A549 (cell line): ENCODE measurements at regions not wholly inside any gene's neighbourhood (a gene's known extent, or its start where the extent isn't known, plus 50 kb on each side); places are given as distances from the start of the nearest gene placed in this dataset.

ENCODE experiments used
- CTCF ChIP-seq: fragments of >200 bp; sonication (Bioruptor Twin); formaldehyde crosslinking; IDR thresholded peaks from 3 replicates; pipeline ENCODE4 v1.5.1; 2016
- EP300 ChIP-seq, 2 experiments: fragments of >200 bp; sonication (Bioruptor Twin); formaldehyde crosslinking; IDR thresholded peaks; 2 replicates in 1 of 2; 3 replicates in 1 of 2; pipeline ENCODE4 v1.6.1; 2016 to 2017
- HOXA7 ChIP-seq: fragments of 250-450 bp; sonication (Bioruptor Pico); IDR thresholded peaks from 2 replicates; pipeline ENCODE4 v1.5.0; 2020; ENCODE audit warnings: mild to moderate bottlenecking, moderate library complexity
- HOXB13 ChIP-seq: fragments of 250-450 bp; sonication (Bioruptor Pico); IDR thresholded peaks from 2 replicates; pipeline ENCODE4 v1.5.0; 2020; ENCODE audit warnings: low read depth, mild to moderate bottlenecking, moderate library complexity
- JUNB ChIP-seq: fragments of >200 bp; sonication (Bioruptor Twin); formaldehyde crosslinking; IDR thresholded peaks from 2 replicates; pipeline ENCODE4 v1.6.1; 2016
- NR3C1 ChIP-seq: fragments of >200 bp; sonication (Bioruptor Twin); formaldehyde crosslinking; IDR thresholded peaks from 3 replicates; pipeline ENCODE4 v1.6.1; 2017
- POLR2A ChIP-seq: IDR thresholded peaks from 2 replicates; pipeline ENCODE4 v1.6.1; 2012; ENCODE audit warnings: mild to moderate bottlenecking, low read length
- TF ChIP-seq, protein P1 (sequence below): fragments of 200-600 bp; sonication (generic); IDR thresholded peaks from 2 replicates; pipeline ENCODE4 v1.6.1; 2016; ENCODE audit warnings: antibody characterized with exemption, mild to moderate bottlenecking, moderate library complexity
- TF ChIP-seq, protein P2 (sequence below): fragments of 450-650 bp; IDR thresholded peaks from 2 replicates; pipeline ENCODE4 v1.6.1; 2014; ENCODE audit warnings: antibody characterized with exemption
- TF ChIP-seq, protein P3 (sequence below): fragments of 150-350 bp; IDR thresholded peaks from 2 replicates; pipeline ENCODE4 v1.6.1; 2014; ENCODE audit warnings: low read depth, mild to moderate bottlenecking, low read length
- TF ChIP-seq, protein P4 (sequence below): IDR thresholded peaks from 2 replicates; pipeline ENCODE4 v1.6.1; 2012

- TF ChIP-seq, protein P1, sequence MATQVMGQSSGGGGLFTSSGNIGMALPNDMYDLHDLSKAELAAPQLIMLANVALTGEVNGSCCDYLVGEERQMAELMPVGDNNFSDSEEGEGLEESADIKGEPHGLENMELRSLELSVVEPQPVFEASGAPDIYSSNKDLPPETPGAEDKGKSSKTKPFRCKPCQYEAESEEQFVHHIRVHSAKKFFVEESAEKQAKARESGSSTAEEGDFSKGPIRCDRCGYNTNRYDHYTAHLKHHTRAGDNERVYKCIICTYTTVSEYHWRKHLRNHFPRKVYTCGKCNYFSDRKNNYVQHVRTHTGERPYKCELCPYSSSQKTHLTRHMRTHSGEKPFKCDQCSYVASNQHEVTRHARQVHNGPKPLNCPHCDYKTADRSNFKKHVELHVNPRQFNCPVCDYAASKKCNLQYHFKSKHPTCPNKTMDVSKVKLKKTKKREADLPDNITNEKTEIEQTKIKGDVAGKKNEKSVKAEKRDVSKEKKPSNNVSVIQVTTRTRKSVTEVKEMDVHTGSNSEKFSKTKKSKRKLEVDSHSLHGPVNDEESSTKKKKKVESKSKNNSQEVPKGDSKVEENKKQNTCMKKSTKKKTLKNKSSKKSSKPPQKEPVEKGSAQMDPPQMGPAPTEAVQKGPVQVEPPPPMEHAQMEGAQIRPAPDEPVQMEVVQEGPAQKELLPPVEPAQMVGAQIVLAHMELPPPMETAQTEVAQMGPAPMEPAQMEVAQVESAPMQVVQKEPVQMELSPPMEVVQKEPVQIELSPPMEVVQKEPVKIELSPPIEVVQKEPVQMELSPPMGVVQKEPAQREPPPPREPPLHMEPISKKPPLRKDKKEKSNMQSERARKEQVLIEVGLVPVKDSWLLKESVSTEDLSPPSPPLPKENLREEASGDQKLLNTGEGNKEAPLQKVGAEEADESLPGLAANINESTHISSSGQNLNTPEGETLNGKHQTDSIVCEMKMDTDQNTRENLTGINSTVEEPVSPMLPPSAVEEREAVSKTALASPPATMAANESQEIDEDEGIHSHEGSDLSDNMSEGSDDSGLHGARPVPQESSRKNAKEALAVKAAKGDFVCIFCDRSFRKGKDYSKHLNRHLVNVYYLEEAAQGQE = no peak
- TF ChIP-seq, protein P2, sequence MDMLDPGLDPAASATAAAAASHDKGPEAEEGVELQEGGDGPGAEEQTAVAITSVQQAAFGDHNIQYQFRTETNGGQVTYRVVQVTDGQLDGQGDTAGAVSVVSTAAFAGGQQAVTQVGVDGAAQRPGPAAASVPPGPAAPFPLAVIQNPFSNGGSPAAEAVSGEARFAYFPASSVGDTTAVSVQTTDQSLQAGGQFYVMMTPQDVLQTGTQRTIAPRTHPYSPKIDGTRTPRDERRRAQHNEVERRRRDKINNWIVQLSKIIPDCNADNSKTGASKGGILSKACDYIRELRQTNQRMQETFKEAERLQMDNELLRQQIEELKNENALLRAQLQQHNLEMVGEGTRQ = no peak
- no peak for TF ChIP-seq JUNB
- no peak for TF ChIP-seq HOXA7
- no peak for TF ChIP-seq EP300 (IDR thresholded peaks at IDR 0.05)
- TF ChIP-seq CTCF = no peak
- no peak for TF ChIP-seq NR3C1
- TF ChIP-seq POLR2A = no peak
- no peak for TF ChIP-seq HOXB13 (CRISPR knock-in tag)
- TF ChIP-seq, protein P3, sequence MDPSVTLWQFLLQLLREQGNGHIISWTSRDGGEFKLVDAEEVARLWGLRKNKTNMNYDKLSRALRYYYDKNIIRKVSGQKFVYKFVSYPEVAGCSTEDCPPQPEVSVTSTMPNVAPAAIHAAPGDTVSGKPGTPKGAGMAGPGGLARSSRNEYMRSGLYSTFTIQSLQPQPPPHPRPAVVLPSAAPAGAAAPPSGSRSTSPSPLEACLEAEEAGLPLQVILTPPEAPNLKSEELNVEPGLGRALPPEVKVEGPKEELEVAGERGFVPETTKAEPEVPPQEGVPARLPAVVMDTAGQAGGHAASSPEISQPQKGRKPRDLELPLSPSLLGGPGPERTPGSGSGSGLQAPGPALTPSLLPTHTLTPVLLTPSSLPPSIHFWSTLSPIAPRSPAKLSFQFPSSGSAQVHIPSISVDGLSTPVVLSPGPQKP = no peak
- TF ChIP-seq, protein P4, sequence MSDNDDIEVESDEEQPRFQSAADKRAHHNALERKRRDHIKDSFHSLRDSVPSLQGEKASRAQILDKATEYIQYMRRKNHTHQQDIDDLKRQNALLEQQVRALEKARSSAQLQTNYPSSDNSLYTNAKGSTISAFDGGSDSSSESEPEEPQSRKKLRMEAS = no peak
These were observed 111.2 kb downstream of the SST start for GRCh38 chr3:187558990-187559389.
